Esophagus (tissue), 2 donors: ENCODE measurements at regions not wholly inside any gene's neighbourhood (a gene's known extent, or its start where the extent isn't known, plus 50 kb on each side); places are given as distances from the start of the nearest gene placed in this dataset.
"Not testable (repeated sequence)": the region's sequence is repeated elsewhere in the genome, so short reads cannot be mapped to it uniquely, and the experiment has no call there.

Source experiments
- H3K27ac ChIP-seq, 2 donors: one replicate each; pipeline ENCODE4 v1.5.1; 2013; ENCODE audit warnings: low read depth in 2 of 2, mild to moderate bottlenecking in 2 of 2, inconsistent platforms in 1 of 2, low read length in 1 of 2, moderate library complexity in 1 of 2
- H3K27me3 ChIP-seq, 2 donors: one replicate each; pipeline ENCODE4 v1.6.1; 2013; ENCODE audit warnings: low read length in 2 of 2, control low read depth in 1 of 2, mild to moderate bottlenecking in 1 of 2; ENCODE audit not compliant: insufficient read depth in 2 of 2, control insufficient read depth in 1 of 2
- H3K36me3 ChIP-seq, 2 donors: one replicate each; pipeline ENCODE4 v1.6.1; 2013; ENCODE audit warnings: low read length in 1 of 2; ENCODE audit not compliant: control insufficient read depth in 2 of 2, insufficient read depth in 2 of 2
- H3K4me1 ChIP-seq, 2 donors: one replicate each; pipeline ENCODE4 v1.6.1; 2013; ENCODE audit warnings: low read length in 1 of 2; ENCODE audit not compliant: control insufficient read depth in 2 of 2, insufficient read depth in 2 of 2
- H3K4me3 ChIP-seq, 2 donors: one replicate each; pipeline ENCODE4 v1.5.1; 2013; ENCODE audit warnings: low read length in 2 of 2, mild to moderate bottlenecking in 2 of 2, low read depth in 1 of 2, moderate library complexity in 1 of 2
- H3K9me3 ChIP-seq, 2 donors: one replicate each; pipeline ENCODE4 v1.6.1; 2013; ENCODE audit warnings: mild to moderate bottlenecking in 2 of 2, low read depth in 1 of 2, low read length in 1 of 2, moderate library complexity in 1 of 2; ENCODE audit not compliant: control insufficient read depth in 2 of 2, insufficient read depth in 1 of 2
- WGBS, 2 donors: extraction: QIAGEN DNeasy Blood & Tissue Kit; methylation state at CpG; one replicate each; pipeline ENCODE4 v1.1.7; 2013; 5-methylcytosine and 5-hydroxymethylcytosine counted together
- donor health status: healthy with polysubstance abuse.
- donor health status: Bipolar disorder and iron deficiency.

DNA sequence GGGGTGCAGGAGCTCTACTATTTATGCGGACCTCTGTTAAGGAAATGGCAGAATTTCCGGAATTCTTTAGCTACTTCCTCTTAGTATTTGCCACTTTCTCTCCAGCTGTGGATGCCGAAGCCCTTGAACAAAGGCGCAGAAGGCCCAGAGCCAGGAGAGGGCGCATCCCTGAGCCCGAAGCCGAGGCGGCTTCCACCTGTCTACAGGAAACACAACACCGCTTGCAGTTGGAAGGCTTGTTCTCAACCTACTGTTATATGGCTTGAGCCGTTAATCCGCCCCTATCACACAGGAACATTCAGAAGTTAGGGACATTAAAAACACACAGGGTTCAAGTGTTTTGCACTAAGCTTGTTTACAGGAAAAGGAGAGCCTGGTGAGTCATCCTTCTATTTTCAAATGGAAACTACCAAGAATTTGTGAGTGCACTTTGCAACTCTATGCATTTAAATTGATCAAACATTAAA, 417.1 kb downstream of the BCKDHB start:
- no peaks in the 10 kb centered on the region for H3K9me3 ChIP-seq
- WGBS, 2 donors = 53 to 70% methylated on average over 11 of the region's 11 CpGs
- no peaks in the 10 kb centered on the region for H3K4me1 ChIP-seq
- no peaks in the 10 kb centered on the region for H3K36me3 ChIP-seq
- no peak overlapping the region for H3K27ac ChIP-seq
- no peaks in the 10 kb centered on the region for H3K27me3 ChIP-seq
- no peak overlapping the region for H3K4me3 ChIP-seq

DNA sequence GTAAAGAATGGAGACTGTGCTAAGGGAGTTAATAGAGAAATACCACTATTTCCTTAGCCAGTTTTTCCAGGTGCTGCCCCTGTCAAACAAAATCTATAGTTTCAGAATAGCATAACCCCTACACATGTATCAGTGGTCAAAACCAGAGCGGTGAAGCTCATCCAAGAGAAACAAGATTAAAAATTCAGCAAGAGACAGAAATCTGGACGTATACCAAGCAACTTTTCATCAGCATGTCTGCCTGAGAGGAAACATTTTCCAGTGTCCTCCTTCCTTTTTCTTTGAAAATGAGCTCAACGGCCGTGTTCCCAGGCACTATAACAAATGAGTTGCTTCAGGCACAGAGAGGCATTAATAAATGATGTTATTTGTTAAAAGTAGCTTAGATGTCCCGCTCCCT, 416.5 kb downstream of the BCKDHB start:
- no peaks in the 10 kb centered on the region for H3K27me3 ChIP-seq
- 31 to 50% methylated on average over 5 of the region's 5 CpGs for WGBS, 2 donors
- H3K4me1 ChIP-seq = no peaks in the 10 kb centered on the region
- no peak overlapping the region for H3K27ac ChIP-seq
- no peak overlapping the region for H3K4me3 ChIP-seq
- H3K9me3 ChIP-seq = no peaks in the 10 kb centered on the region
- no peaks in the 10 kb centered on the region for H3K36me3 ChIP-seq

GRCh38 chr6:80522576-80522975, 416.1 kb downstream of the BCKDHB start:
- no peaks in the 10 kb centered on the region for H3K27me3 ChIP-seq
- no peak overlapping the region for H3K4me3 ChIP-seq
- no peak overlapping the region for H3K27ac ChIP-seq
- H3K4me1 ChIP-seq = no peaks in the 10 kb centered on the region
- no peaks in the 10 kb centered on the region for H3K9me3 ChIP-seq
- no peaks in the 10 kb centered on the region for H3K36me3 ChIP-seq
- 31 to 39% methylated on average over 4 of the region's 4 CpGs for WGBS, 2 donors

DNA sequence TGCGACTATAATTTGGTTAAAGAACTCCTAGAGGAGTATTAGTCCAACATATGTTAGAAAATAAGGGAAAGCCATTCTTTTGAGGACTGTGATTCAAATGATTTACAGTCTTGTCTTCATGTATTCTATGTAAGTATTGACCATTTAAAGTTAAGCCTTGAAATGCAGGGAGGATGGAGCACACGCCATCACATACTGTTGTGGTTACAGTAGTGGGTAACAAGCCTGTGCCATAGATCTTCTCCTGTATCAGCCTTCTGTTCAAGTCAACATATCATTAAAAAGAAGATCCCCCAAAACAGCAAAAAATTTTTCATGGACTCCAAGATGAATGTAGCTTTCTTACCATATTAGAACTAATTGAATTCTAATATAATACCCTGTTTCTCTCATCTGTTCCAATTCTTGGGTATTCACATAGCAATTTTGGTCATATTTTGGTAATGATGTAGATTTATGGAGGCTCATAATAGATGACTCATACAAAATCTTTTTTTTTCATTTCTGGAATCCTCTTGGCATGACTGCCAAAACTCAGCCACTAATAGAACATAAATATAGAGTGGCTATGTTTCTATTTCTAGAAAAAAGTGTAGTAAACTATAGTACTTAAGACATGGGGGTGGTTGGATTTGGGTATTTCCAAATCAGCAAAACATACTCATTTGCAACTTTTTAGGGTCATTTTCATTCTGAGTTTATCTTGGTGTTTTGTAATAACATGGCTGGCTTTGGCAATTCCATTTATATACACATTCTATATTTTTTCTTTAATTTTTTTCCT, 413.5 kb downstream of the BCKDHB start:
- WGBS, 2 donors = 82 to 83% methylated on average over 2 of the region's 2 CpGs
- H3K9me3 ChIP-seq = no peaks in the 10 kb centered on the region

DNA sequence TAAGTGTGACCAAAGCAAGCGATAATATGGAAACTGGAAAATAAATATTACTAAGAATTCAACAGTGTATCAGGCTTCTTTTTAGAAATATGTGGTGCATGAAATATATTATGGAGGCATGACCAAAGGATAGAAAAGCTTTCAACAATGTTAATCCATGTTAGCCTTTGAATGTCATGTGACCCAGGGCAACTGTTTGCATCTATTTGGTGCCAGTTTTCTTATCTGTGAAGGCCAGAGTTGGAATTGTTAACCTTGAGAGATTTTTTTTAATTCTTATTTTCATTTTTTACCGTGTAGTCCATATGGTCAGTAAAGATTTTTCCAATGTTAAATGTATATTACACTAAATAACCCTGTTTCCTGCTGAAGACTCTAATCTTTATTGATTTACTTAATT, 411.1 kb downstream of the BCKDHB start:
- no peaks in the 10 kb centered on the region for H3K4me1 ChIP-seq
- H3K36me3 ChIP-seq = no peaks in the 10 kb centered on the region
- H3K4me3 ChIP-seq = no peak overlapping the region
- H3K9me3 ChIP-seq = no peaks in the 10 kb centered on the region
- 80 to 82% methylated on average over 2 of the region's 2 CpGs for WGBS, 2 donors
- no peak overlapping the region for H3K27ac ChIP-seq
- no peaks in the 10 kb centered on the region for H3K27me3 ChIP-seq

More for the DNA sequence above, 413.5 kb downstream of the BCKDHB start:
- no peaks in the 10 kb centered on the region for H3K4me1 ChIP-seq
- H3K4me3 ChIP-seq = no peak overlapping the region
- H3K36me3 ChIP-seq = no peaks in the 10 kb centered on the region
- no peak overlapping the region for H3K27ac ChIP-seq
- H3K27me3 ChIP-seq = no peaks in the 10 kb centered on the region

DNA sequence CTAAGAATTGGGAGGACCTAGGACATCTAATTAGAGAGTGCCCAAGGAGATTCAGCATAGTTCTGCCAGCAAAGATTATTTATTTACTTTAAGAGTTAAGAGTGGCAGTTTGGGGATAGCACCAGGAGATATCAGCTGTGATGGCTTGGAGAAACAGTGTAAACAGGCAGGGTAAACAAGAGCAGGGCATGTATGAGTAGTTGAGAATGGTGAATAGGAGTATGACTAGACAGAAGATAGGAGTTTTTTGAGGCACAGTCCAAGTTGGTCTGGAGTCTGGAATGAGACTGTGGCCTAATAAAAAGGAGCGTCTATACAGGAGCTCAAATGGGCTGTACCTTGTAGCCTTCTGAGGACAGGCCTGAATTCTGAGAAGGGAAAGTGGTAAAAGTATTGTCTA, 404.1 kb downstream of the BCKDHB start:
- not testable (repeated sequence) for H3K9me3 ChIP-seq
- 94 to 95% methylated on average over 1 of the region's 1 CpG for WGBS, 2 donors

DNA sequence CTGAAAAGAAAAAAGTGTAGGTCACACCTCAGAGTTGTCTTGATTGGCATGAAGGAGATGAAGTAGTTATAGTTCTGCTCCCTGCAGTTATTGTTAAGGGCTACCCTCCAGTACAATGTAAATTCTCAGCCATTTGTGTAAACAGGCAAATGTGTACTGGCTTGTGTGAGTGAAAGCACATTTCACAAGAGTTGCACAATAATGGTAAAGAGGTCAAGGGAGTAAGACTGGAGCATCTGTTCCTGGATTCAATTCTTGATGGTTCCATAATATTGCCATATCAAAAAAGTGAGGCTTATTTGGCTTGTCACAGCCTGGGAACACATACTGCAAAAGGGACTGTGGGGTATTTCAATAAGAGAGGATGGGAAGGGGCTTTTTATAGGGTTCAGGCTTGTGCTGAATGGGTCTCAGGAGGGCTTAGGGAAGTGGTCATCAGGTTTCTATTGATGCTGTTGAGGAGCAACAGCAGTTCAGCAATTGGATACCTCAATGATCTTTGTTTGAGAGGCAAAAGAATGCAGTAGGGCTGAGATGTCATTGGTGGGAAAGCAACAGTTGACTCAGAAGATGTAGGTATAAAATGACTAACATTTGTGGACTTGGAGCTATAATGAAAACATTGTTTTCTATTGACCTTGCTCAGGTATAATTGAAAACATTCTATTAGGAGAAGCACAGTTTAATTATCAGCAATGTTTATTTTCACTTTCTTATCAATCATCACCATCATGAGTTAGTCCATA, 402.6 kb downstream of the BCKDHB start:
- no peaks in the 10 kb centered on the region for H3K36me3 ChIP-seq
- no peak overlapping the region for H3K27ac ChIP-seq
- H3K4me3 ChIP-seq = no peak overlapping the region
- H3K9me3 ChIP-seq = no peaks in the 10 kb centered on the region
- no peaks in the 10 kb centered on the region for H3K4me1 ChIP-seq
- no peaks in the 10 kb centered on the region for H3K27me3 ChIP-seq

More for the DNA sequence above, 404.1 kb downstream of the BCKDHB start:
- not testable (repeated sequence) for H3K27me3 ChIP-seq, H3K4me3 ChIP-seq, H3K36me3 ChIP-seq, H3K27ac ChIP-seq, H3K4me1 ChIP-seq

DNA sequence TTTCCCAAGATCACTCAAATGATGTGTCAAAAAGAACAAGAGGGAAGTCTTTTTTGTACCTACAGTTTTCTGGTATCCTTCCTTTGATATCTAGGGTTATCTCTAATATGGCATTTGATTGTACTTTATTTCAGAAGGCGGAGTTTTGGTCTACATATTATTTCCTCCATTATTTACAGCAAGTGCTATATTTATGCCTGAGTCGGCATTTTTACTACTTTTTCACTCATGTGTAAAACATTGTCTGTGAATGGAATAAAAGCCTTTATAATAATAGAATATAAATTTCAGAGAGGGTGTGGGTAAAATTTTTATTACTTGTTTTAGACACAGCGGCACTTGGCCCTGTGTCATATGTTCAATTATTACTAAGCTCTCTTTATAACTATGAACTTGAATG, 398.4 kb downstream of the BCKDHB start:
- Histone ChIP-seq H3K27me3 (no peaks in the 10 kb centered on the region), H3K4me3 (no peak overlapping the region), H3K27ac (no peak overlapping the region), H3K9me3 (no peaks in the 10 kb centered on the region), H3K4me1 (no peaks in the 10 kb centered on the region), H3K36me3 (no peaks in the 10 kb centered on the region)
- 67 to 87% methylated on average over 3 of the region's 3 CpGs for WGBS, 2 donors

GRCh38 chr6:80503660-80504059, 397.2 kb downstream of the BCKDHB start:
- H3K4me3 ChIP-seq = no peak overlapping the region
- WGBS, 2 donors = 80 to 84% methylated on average over 2 of the region's 2 CpGs

DNA sequence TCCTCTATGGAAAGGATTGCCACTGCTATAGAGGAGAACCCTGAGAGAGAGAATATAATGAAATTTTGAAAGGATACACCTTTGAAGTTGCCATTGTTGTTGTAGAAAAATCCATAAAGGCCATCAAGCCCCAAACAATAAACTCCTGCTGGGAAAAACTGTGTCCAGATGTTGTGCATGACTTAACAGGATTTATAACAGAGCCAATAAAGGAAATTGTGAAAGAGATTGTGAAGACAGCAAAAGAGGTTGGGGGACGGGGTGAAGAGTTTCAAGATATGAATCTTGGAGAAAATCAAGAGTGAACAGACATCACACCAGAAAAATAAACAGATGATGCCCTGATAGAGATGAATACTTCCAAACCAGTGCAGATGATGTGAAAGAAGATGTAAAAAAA, 396.4 kb downstream of the BCKDHB start:
- Histone ChIP-seq H3K4me1 (no peaks in the 10 kb centered on the region), H3K27me3 (no peaks in the 10 kb centered on the region), H3K9me3 (no peaks in the 10 kb centered on the region), H3K4me3 (no peak overlapping the region), H3K27ac (no peak overlapping the region), H3K36me3 (no peaks in the 10 kb centered on the region)
- 58 to 74% methylated on average over 1 of the region's 1 CpG for WGBS, 2 donors

More at GRCh38 chr6:80503660-80504059, 397.2 kb downstream of the BCKDHB start:
- H3K27ac ChIP-seq = no peak overlapping the region
- H3K9me3 ChIP-seq = no peaks in the 10 kb centered on the region
- no peaks in the 10 kb centered on the region for H3K27me3 ChIP-seq
- H3K4me1 ChIP-seq = no peaks in the 10 kb centered on the region
- no peaks in the 10 kb centered on the region for H3K36me3 ChIP-seq
